Right lobe of liver (tissue), 4 donors: ENCODE measurements at regions not wholly inside any gene's neighbourhood (a gene's known extent, or its start where the extent isn't known, plus 50 kb on each side); places are given as distances from the start of the nearest gene placed in this dataset.

Experiments used
- POLR2A ChIP-seq: fragments of 450-650 bp; IDR thresholded peaks from one replicate; pipeline ENCODE4 v1.6.1; 2017; ENCODE audit warnings: antibody characterized with exemption, mild to moderate bottlenecking
- TF ChIP-seq, protein P1 (sequence below), 4 donors: fragments of 200-600 bp in 3 of 4; fragments of 450-650 bp in 1 of 4; IDR thresholded peaks; one replicate each; pipeline versions ENCODE4 v1.5.1 to v1.8.0; 2016 to 2022; ENCODE audit warnings: antibody characterized with exemption in 4 of 4, mild to moderate bottlenecking in 2 of 4
- donor health status: DM: no; HTN: no; CAD: no.
- donor health status: DM: no; HTN: no; CAD: no.
- donor health status: DM: no; HTN: yes; CAD: no.

GRCh38 chr3:70823622-70824021 is 511.2 kb upstream of the MDFIC2 start:
- TF ChIP-seq POLR2A = no peak
- TF ChIP-seq, protein P1, sequence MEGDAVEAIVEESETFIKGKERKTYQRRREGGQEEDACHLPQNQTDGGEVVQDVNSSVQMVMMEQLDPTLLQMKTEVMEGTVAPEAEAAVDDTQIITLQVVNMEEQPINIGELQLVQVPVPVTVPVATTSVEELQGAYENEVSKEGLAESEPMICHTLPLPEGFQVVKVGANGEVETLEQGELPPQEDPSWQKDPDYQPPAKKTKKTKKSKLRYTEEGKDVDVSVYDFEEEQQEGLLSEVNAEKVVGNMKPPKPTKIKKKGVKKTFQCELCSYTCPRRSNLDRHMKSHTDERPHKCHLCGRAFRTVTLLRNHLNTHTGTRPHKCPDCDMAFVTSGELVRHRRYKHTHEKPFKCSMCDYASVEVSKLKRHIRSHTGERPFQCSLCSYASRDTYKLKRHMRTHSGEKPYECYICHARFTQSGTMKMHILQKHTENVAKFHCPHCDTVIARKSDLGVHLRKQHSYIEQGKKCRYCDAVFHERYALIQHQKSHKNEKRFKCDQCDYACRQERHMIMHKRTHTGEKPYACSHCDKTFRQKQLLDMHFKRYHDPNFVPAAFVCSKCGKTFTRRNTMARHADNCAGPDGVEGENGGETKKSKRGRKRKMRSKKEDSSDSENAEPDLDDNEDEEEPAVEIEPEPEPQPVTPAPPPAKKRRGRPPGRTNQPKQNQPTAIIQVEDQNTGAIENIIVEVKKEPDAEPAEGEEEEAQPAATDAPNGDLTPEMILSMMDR (IDR thresholded peaks at IDR 0.05) = no peak
